ENCODE measurements at regions not wholly inside any gene's neighbourhood (a gene's known extent, or its start where the extent isn't known, plus 50 kb on each side); places are given as distances from the start of the nearest gene placed in this dataset.
"Not testable (repeated sequence)": the region's sequence is repeated elsewhere in the genome, so short reads cannot be mapped to it uniquely, and the experiment has no call there.

- intact Hi-C loops (cut with DNase I): no loop called here
- ATAC-seq: peak; percentile 40
- no peak for DNase-seq (ENCODE audit: low spot score)
Measured at GRCh38 chr2:89829828-89830227, 1138.4 kb downstream of the RPIA start.

- ATAC-seq: peak; percentile 78
- DNase-seq (ENCODE audit: low spot score); intact Hi-C loops (cut with DNase I): not testable (repeated sequence)
Measured at GRCh38 chr2:89830341-89831218, 1139.1 kb downstream of the RPIA start.

GRCh38 chr2:89831641-89832498 is 1140.4 kb downstream of the RPIA start:
- no peak for ATAC-seq
- intact Hi-C loops (cut with DNase I): no loop called here
- no peak for DNase-seq (ENCODE audit: low spot score)

GRCh38 chr2:89833116-89833779 is 1141.8 kb downstream of the RPIA start:
- DNase-seq (ENCODE audit: low spot score) (no peak), ATAC-seq (peak; percentile 78)
- intact Hi-C loops (cut with DNase I): no loop called here

GRCh38 chr2:89833780-89834117 is 1142.3 kb downstream of the RPIA start:
- DNase-seq (ENCODE audit: low spot score) (no peak), ATAC-seq (no peak)
- intact Hi-C loops (cut with DNase I): no loop called here

- intact Hi-C loops (cut with DNase I): no loop called here
- DNase-seq (ENCODE audit: low spot score) (no peak), ATAC-seq (no peak)
Measured at GRCh38 chr2:89834306-89834705, 1142.8 kb downstream of the RPIA start.

- ATAC-seq: peak; percentile 89
- DNase-seq (ENCODE audit: low spot score); intact Hi-C loops (cut with DNase I): not testable (repeated sequence)
Measured at GRCh38 chr2:89836326-89836725, 1144.9 kb downstream of the RPIA start.

GRCh38 chr2:89837962-89838625 is 1146.6 kb downstream of the RPIA start:
- peak; percentile 67 for ATAC-seq
- DNase-seq (ENCODE audit: low spot score): no peak
- intact Hi-C loops (cut with DNase I): no loop called here

GRCh38 chr2:89840175-89840574 is 1148.7 kb downstream of the RPIA start:
- intact Hi-C loops (cut with DNase I): not testable (repeated sequence)

GRCh38 chr2:89840781-89841475 is 1149.5 kb downstream of the RPIA start:
- peak; percentile 73 for ATAC-seq
- DNase-seq (ENCODE audit: low spot score); intact Hi-C loops (cut with DNase I): not testable (repeated sequence)

More at GRCh38 chr2:89840175-89840574, 1148.7 kb downstream of the RPIA start:
- ATAC-seq: peak; percentile 58
- not testable (repeated sequence) for DNase-seq (ENCODE audit: low spot score)

- no peak for ATAC-seq
- intact Hi-C loops (cut with DNase I): no loop called here
- no peak for DNase-seq (ENCODE audit: low spot score)
Measured at GRCh38 chr2:89841476-89841840, 1150.0 kb downstream of the RPIA start.

- no peak for ATAC-seq
- DNase-seq (ENCODE audit: low spot score): no peak
- intact Hi-C loops (cut with DNase I): no loop called here
Measured at GRCh38 chr2:89842180-89842908, 1150.9 kb downstream of the RPIA start.

GRCh38 chr2:89844221-89844943 is 1152.9 kb downstream of the RPIA start:
- ATAC-seq (no peak), DNase-seq (ENCODE audit: low spot score) (no peak)
- intact Hi-C loops (cut with DNase I): no loop called here

GRCh38 chr2:89845532-89845931 is 1154.1 kb downstream of the RPIA start:
- DNase-seq (ENCODE audit: low spot score) (no peak), ATAC-seq (no peak)
- intact Hi-C loops (cut with DNase I): no loop called here

- DNase-seq (ENCODE audit: low spot score) (no peak), ATAC-seq (no peak)
- intact Hi-C loops (cut with DNase I): no loop called here
Measured at GRCh38 chr2:89848114-89848513, 1156.6 kb downstream of the RPIA start.

GRCh38 chr2:89848763-89849368 is 1157.4 kb downstream of the RPIA start:
- no peak for ATAC-seq
- intact Hi-C loops (cut with DNase I): no loop called here
- DNase-seq (ENCODE audit: low spot score): no peak

GRCh38 chr2:89849731-89850130 is 1158.3 kb downstream of the RPIA start:
- DNase-seq (ENCODE audit: low spot score) (no peak), ATAC-seq (no peak)
- intact Hi-C loops (cut with DNase I): no loop called here

All from sciatic nerve (tissue), 2 donors.